ENCODE measurements at regions not wholly inside any gene's neighbourhood (a gene's known extent, or its start where the extent isn't known, plus 50 kb on each side); places are given as distances from the start of the nearest gene placed in this dataset.

GRCh38 chr4:54482529-54483200 lies 175.1 kb upstream of the KIT start:
- H3K4me1 Mint-ChIP-seq, result no peaks in the 10 kb centered on the region
- H3K36me3 ChIP-seq, result no peaks in the 10 kb centered on the region
- DNase-seq (ENCODE audit: low spot score), result no peak
- H3K9ac ChIP-seq, result no peak overlapping the region
- H3K27ac ChIP-seq, result no peak overlapping the region
- no peaks in the 10 kb centered on the region for H3F3A ChIP-seq (ENCODE audit: low read depth)
- H3K4me1 ChIP-seq, result no peaks in the 10 kb centered on the region
- peaks cover 2% of the 10 kb centered on the region for H3K27me3 Mint-ChIP-seq (ENCODE audit: insufficient read depth, low read depth)
- no peak overlapping the region for H3K27ac Mint-ChIP-seq
- no peak overlapping the region for H2AFZ ChIP-seq (replicated peaks)
- no peak overlapping the region for H3K4me3 ChIP-seq
- H3K36me3 Mint-ChIP-seq, result no peaks in the 10 kb centered on the region
- H3K79me2 ChIP-seq (ENCODE audit: low read depth), result no peaks in the 10 kb centered on the region
- no peaks in the 10 kb centered on the region for H3K9me3 ChIP-seq (ENCODE audit: low read depth)
- no peak overlapping the region for H3K4me2 ChIP-seq
- no peak for TF ChIP-seq EZH2phosphoT487 (IDR thresholded peaks at IDR 0.05)
- TF ChIP-seq EZH2 (IDR thresholded peaks at IDR 0.05), result no peak
- no peak for TF ChIP-seq CTCF (IDR thresholded peaks at IDR 0.05)
- peaks cover 5% of the 10 kb centered on the region for H3K9me3 Mint-ChIP-seq
- no peaks in the 10 kb centered on the region for H4K20me1 ChIP-seq (ENCODE audit: low read depth)
- H3K4me3 Mint-ChIP-seq, result no peak overlapping the region
- no peaks in the 10 kb centered on the region for H3K27me3 ChIP-seq

- H3K4me3 Mint-ChIP-seq, result no peak overlapping the region
- H4K20me1 ChIP-seq (ENCODE audit: low read depth), result no peaks in the 10 kb centered on the region
- H3K9me3 Mint-ChIP-seq, result no peaks in the 10 kb centered on the region
- no peaks in the 10 kb centered on the region for H3K36me3 ChIP-seq
- TF ChIP-seq EZH2 (IDR thresholded peaks at IDR 0.05) (no peak), EZH2phosphoT487 (IDR thresholded peaks at IDR 0.05) (no peak), CTCF (IDR thresholded peaks at IDR 0.05) (no peak)
- no peak overlapping the region for H3K27ac ChIP-seq
- no peak overlapping the region for H3K4me2 ChIP-seq
- peaks cover 2% of the 10 kb centered on the region for H3K27me3 Mint-ChIP-seq (ENCODE audit: insufficient read depth, low read depth)
- H3K4me1 Mint-ChIP-seq, result no peaks in the 10 kb centered on the region
- DNase-seq (ENCODE audit: low spot score), result no peak
- no peak overlapping the region for H3K9ac ChIP-seq
- H3K4me1 ChIP-seq, result no peaks in the 10 kb centered on the region
- H3K79me2 ChIP-seq (ENCODE audit: low read depth), result no peaks in the 10 kb centered on the region
- no peaks in the 10 kb centered on the region for H3K9me3 ChIP-seq (ENCODE audit: low read depth)
- H2AFZ ChIP-seq (replicated peaks), result no peak overlapping the region
- H3K4me3 ChIP-seq, result no peak overlapping the region
- H3K27ac Mint-ChIP-seq, result no peak overlapping the region
- H3K36me3 Mint-ChIP-seq, result no peaks in the 10 kb centered on the region
- H3K27me3 ChIP-seq, result no peaks in the 10 kb centered on the region
- no peaks in the 10 kb centered on the region for H3F3A ChIP-seq (ENCODE audit: low read depth)
These were observed 173.4 kb upstream of the KIT start for GRCh38 chr4:54484383-54484782.

- Mint-ChIP-seq H3K36me3 (no peaks in the 10 kb centered on the region), H3K27me3 (ENCODE audit: insufficient read depth, low read depth) (peaks cover 2% of the 10 kb centered on the region), H3K4me3 (no peak overlapping the region), H3K27ac (no peak overlapping the region), H3K9me3 (no peaks in the 10 kb centered on the region), H3K4me1 (no peaks in the 10 kb centered on the region)
- TF ChIP-seq EZH2phosphoT487 (IDR thresholded peaks at IDR 0.05) (no peak), CTCF (IDR thresholded peaks at IDR 0.05) (no peak), EZH2 (IDR thresholded peaks at IDR 0.05) (no peak)
- no peaks in the 10 kb centered on the region for H3K4me1 ChIP-seq
- no peaks in the 10 kb centered on the region for H4K20me1 ChIP-seq (ENCODE audit: low read depth)
- no peak overlapping the region for H3K9ac ChIP-seq
- no peaks in the 10 kb centered on the region for H3K27me3 ChIP-seq
- H3K4me3 ChIP-seq, result no peak overlapping the region
- H3F3A ChIP-seq (ENCODE audit: low read depth), result no peaks in the 10 kb centered on the region
- no peak overlapping the region for H3K27ac ChIP-seq
- H3K36me3 ChIP-seq, result no peaks in the 10 kb centered on the region
- no peaks in the 10 kb centered on the region for H3K79me2 ChIP-seq (ENCODE audit: low read depth)
- DNase-seq (ENCODE audit: low spot score), result no peak
- no peaks in the 10 kb centered on the region for H3K9me3 ChIP-seq (ENCODE audit: low read depth)
- H3K4me2 ChIP-seq, result no peak overlapping the region
- no peak overlapping the region for H2AFZ ChIP-seq (replicated peaks)
These were observed 170.3 kb upstream of the KIT start for GRCh38 chr4:54487491-54487890.

Data from neural progenitor cell (in vitro differentiated cells).